Activated B cell treated with CpG ODN at 0.5 μM for 24 hours (primary cell): ENCODE measurements at regions not wholly inside any gene's neighbourhood (a gene's known extent, or its start where the extent isn't known, plus 50 kb on each side); places are given as distances from the start of the nearest gene placed in this dataset.

Experiments used
- ATAC-seq: fragments of 200-7000 bp; cut with Tn5 transposase; one replicate; pipeline ENCODE4 v1.10.0; 2021; ENCODE audit warnings: low read depth, mild to moderate bottlenecking, moderate library complexity
- CTCF ChIA-PET: fragments of 350-600 bp; sonication (Branson Sonifier 250); formaldehyde crosslinking; loops from one replicate; lab custom pipeline; 2021; ENCODE audit warnings: antibody characterized with exemption; lab: Charles Lee
- POLR2A ChIA-PET: fragments of 350-600 bp; sonication (Branson Sonifier 250); formaldehyde crosslinking; loops from one replicate; lab custom pipeline; 2021; ENCODE audit warnings: antibody characterized with exemption; lab: Charles Lee
- DNase-seq: peaks from one replicate; pipeline ENCODE4 v3.0.0; 2022
- H3K27ac Mint-ChIP-seq: one replicate; pipeline ENCODE4 v1.8.0; 2020; ENCODE audit warnings: mixed read lengths
- H3K27me3 Mint-ChIP-seq: one replicate; pipeline ENCODE4 v1.8.0; 2021; ENCODE audit warnings: mixed read lengths
- H3K36me3 Mint-ChIP-seq: one replicate; pipeline ENCODE4 v1.8.0; 2021; ENCODE audit warnings: low read depth, mixed read lengths
- H3K4me1 Mint-ChIP-seq: one replicate; pipeline ENCODE4 v1.8.0; 2021; ENCODE audit warnings: mixed read lengths
- H3K4me3 Mint-ChIP-seq: one replicate; pipeline ENCODE4 v1.8.0; 2020; ENCODE audit warnings: mild to moderate bottlenecking, mixed read lengths
- H3K9me3 Mint-ChIP-seq: one replicate; pipeline ENCODE4 v1.8.0; 2020; ENCODE audit warnings: mixed read lengths
- CTCF ChIP-seq: fragments of 200-600 bp; IDR thresholded peaks from one replicate; pipeline ENCODE4 v1.8.0; 2022; ENCODE audit warnings: antibody characterized with exemption, mild to moderate bottlenecking
- intact Hi-C: fragments of 100-400 bp; cut with micrococcal nuclease; formaldehyde crosslinking; loops from one replicate; pipeline ENCODE4 v1.15.1; 2024

GRCh38 chr4:137307806-137308205, 224.5 kb downstream of the PCDH18 start:
- Mint-ChIP-seq H3K36me3 (no peaks in the 10 kb centered on the region), H3K4me1 (no peaks in the 10 kb centered on the region), H3K27ac (no peak overlapping the region), H3K9me3 (peaks cover 6% of the 10 kb centered on the region), H3K4me3 (no peak overlapping the region), H3K27me3 (no peaks in the 10 kb centered on the region)
- ATAC-seq (no peak), DNase-seq (no peak)
- no peak for TF ChIP-seq CTCF
- intact Hi-C loops, result no loop called here
- CTCF ChIA-PET, result no interaction called here
- POLR2A ChIA-PET, result no interaction called here

- no peaks in the 10 kb centered on the region for H3K4me1 Mint-ChIP-seq
- ChIA-PET CTCF (no interaction called here), POLR2A (no interaction called here)
- H3K36me3 Mint-ChIP-seq, result no peaks in the 10 kb centered on the region
- H3K27me3 Mint-ChIP-seq, result no peaks in the 10 kb centered on the region
- peaks cover 7% of the 10 kb centered on the region for H3K9me3 Mint-ChIP-seq
- DNase-seq (no peak), ATAC-seq (no peak)
- intact Hi-C loops, result no loop called here
- no peak for TF ChIP-seq CTCF
- H3K27ac Mint-ChIP-seq, result no peak overlapping the region
- H3K4me3 Mint-ChIP-seq, result no peak overlapping the region
Observed at GRCh38 chr4:137300776-137301175, 231.5 kb downstream of the PCDH18 start.

GRCh38 chr4:137299281-137299680, 233.0 kb downstream of the PCDH18 start:
- DNase-seq, result no peak
- no peak for ATAC-seq
- intact Hi-C loops, result no loop called here
- H3K4me3 Mint-ChIP-seq, result no peak overlapping the region
- ChIA-PET POLR2A (no interaction called here), CTCF (no interaction called here)
- TF ChIP-seq CTCF, result no peak
- H3K27ac Mint-ChIP-seq, result no peak overlapping the region
- no peaks in the 10 kb centered on the region for H3K27me3 Mint-ChIP-seq
- H3K9me3 Mint-ChIP-seq, result peaks cover 3% of the 10 kb centered on the region
- no peaks in the 10 kb centered on the region for H3K4me1 Mint-ChIP-seq
- H3K36me3 Mint-ChIP-seq, result no peaks in the 10 kb centered on the region

- H3K36me3 Mint-ChIP-seq, result no peaks in the 10 kb centered on the region
- no peak overlapping the region for H3K27ac Mint-ChIP-seq
- intact Hi-C loops, result no loop called here
- H3K4me1 Mint-ChIP-seq, result no peaks in the 10 kb centered on the region
- no peaks in the 10 kb centered on the region for H3K9me3 Mint-ChIP-seq
- H3K4me3 Mint-ChIP-seq, result no peak overlapping the region
- DNase-seq (no peak), ATAC-seq (no peak)
- POLR2A ChIA-PET, result no interaction called here
- TF ChIP-seq CTCF, result no peak
- H3K27me3 Mint-ChIP-seq, result no peaks in the 10 kb centered on the region
- CTCF ChIA-PET, result no interaction called here
Observed at GRCh38 chr4:137293281-137293680, 239.0 kb downstream of the PCDH18 start.

GRCh38 chr4:137283737-137284136, 248.6 kb downstream of the PCDH18 start:
- DNase-seq (no peak), ATAC-seq (no peak)
- Mint-ChIP-seq H3K36me3 (no peaks in the 10 kb centered on the region), H3K4me3 (no peak overlapping the region), H3K27me3 (no peaks in the 10 kb centered on the region), H3K9me3 (peaks cover 2% of the 10 kb centered on the region), H3K27ac (no peak overlapping the region), H3K4me1 (no peaks in the 10 kb centered on the region)
- intact Hi-C loops, result no loop called here
- CTCF ChIA-PET, result no interaction called here
- TF ChIP-seq CTCF, result no peak
- POLR2A ChIA-PET, result no interaction called here
